HCT116 (cell line): ENCODE measurements at regions not wholly inside any gene's neighbourhood (a gene's known extent, or its start where the extent isn't known, plus 50 kb on each side); places are given as distances from the start of the nearest gene placed in this dataset.

ENCODE experiments used
- ATAC-seq: fragments of 200-7000 bp; cut with Tn5 transposase; 2 replicates; pipeline ENCODE4 v1.9.1; 2020; ENCODE audit warnings: mild to moderate bottlenecking, moderate library complexity
- BruUV-seq: library from RNA; stranded (reverse); fragments of 400-500 nt; replicated peaks from 2 replicates; lab custom pipeline; 2021; lab: Mats Ljungman, UMichigan
- CTCF ChIA-PET: fragments of 300-600 bp; sonication (Branson Sonifier 250); formaldehyde crosslinking; loops from one replicate; lab custom pipeline; 2021; ENCODE audit warnings: antibody characterized with exemption; lab: Charles Lee
- POLR2A ChIA-PET: fragments of 300-600, 350-600 bp; sonication (Branson Sonifier 250); formaldehyde crosslinking; loops from one replicate; lab custom pipeline; 2021; ENCODE audit warnings: antibody characterized with exemption; lab: Charles Lee
- RAD21 ChIA-PET, 2 experiments: fragments of 300-600 bp; sonication (Branson Sonifier 250); formaldehyde crosslinking; loops; one replicate each; lab custom pipeline; 2023; ENCODE audit warnings: low total read pairs in 2 of 2; ENCODE audit not compliant: uncharacterized antibody in 2 of 2, unreplicated experiment in 2 of 2, low non-redundant PET in 1 of 2; lab: Charles Lee
- DNase-seq: peaks from one replicate; pipeline ENCODE4 v3.0.0-alpha.2; 2010; ENCODE audit warnings: low read depth, low spot score
- H2AFZ ChIP-seq: fragments of 200-600 bp; shearing (Covaris generic), sonication (generic); 2 replicates; pipeline ENCODE4 v1.6.1; 2017; ENCODE audit warnings: low read depth, mixed run types, mixed read lengths, antibody characterized with exemption, low read length; ENCODE audit not compliant: poor library complexity, severe bottlenecking
- H3K27ac ChIP-seq: 2 replicates; pipeline ENCODE4 v1.5.1; 2012; ENCODE audit warnings: low read depth, low read length
- H3K27me3 ChIP-seq: fragments of 200-600 bp; sonication (generic); 2 replicates; pipeline ENCODE4 v1.6.1; 2016; ENCODE audit warnings: mixed run types, low read length, mixed read lengths; ENCODE audit not compliant: insufficient read depth
- H3K36me3 ChIP-seq, 2 experiments: fragments of 200-500 bp in 1 of 2; fragments of 200-600 bp in 1 of 2; sonication (Bioruptor generic) in 1 of 2; sonication (generic) in 1 of 2; 2 replicates each; pipeline versions ENCODE4 v1.5.1 to v1.6.1; 2014 to 2016; ENCODE audit warnings: low read length in 2 of 2, inconsistent platforms in 1 of 2, mixed read lengths in 1 of 2, mixed run types in 1 of 2; ENCODE audit not compliant: insufficient read depth in 2 of 2, control insufficient read depth in 1 of 2
- H3K4me1 ChIP-seq, 2 experiments: fragments of 200-600 bp in 1 of 2; sonication (generic) in 1 of 2; 2 replicates each; pipeline versions ENCODE4 v1.5.1 to v1.6.1; 2012 to 2017; ENCODE audit warnings: low read length in 2 of 2, inconsistent platforms in 1 of 2, mild to moderate bottlenecking in 1 of 2, mixed read lengths in 1 of 2, mixed run types in 1 of 2, moderate library complexity in 1 of 2; ENCODE audit not compliant: insufficient read depth in 2 of 2, control insufficient read depth in 1 of 2
- H3K4me2 ChIP-seq: fragments of 200-600 bp; sonication (generic); 2 replicates; pipeline ENCODE4 v1.6.1; 2017; ENCODE audit warnings: mixed run types, low read length, mixed read lengths
- H3K4me3 ChIP-seq, 2 experiments: fragments of 200-600 bp in 1 of 2; sonication (generic) in 1 of 2; replicated peaks in 1 of 2; 2 replicates each; pipeline ENCODE4 v1.5.1; 2011 to 2016; ENCODE audit warnings: low read length in 2 of 2, control low read depth in 1 of 2, low read depth in 1 of 2, mild to moderate bottlenecking in 1 of 2, mixed read lengths in 1 of 2, mixed run types in 1 of 2
- H3K79me2 ChIP-seq: fragments of 200-600 bp; sonication (generic); 2 replicates; pipeline ENCODE4 v1.6.1; 2017; ENCODE audit warnings: mild to moderate bottlenecking, mixed run types, low read length, moderate library complexity, mixed read lengths; ENCODE audit not compliant: insufficient read depth
- H3K9ac ChIP-seq: fragments of 200-600 bp; sonication (generic); 2 replicates; pipeline ENCODE4 v1.6.1; 2016; ENCODE audit warnings: low read length, mixed read lengths
- H3K9me2 ChIP-seq: fragments of 200-600 bp; sonication (generic), shearing (Covaris generic); 2 replicates; pipeline ENCODE4 v1.6.1; 2017; ENCODE audit warnings: mixed run types, mild to moderate bottlenecking, moderate library complexity; ENCODE audit not compliant: insufficient read depth
- H3K9me3 ChIP-seq, 2 experiments: fragments of 200-500 bp in 1 of 2; fragments of 200-600 bp in 1 of 2; sonication (Bioruptor generic) in 1 of 2; sonication (generic) in 1 of 2; 2 replicates each; pipeline ENCODE4 v1.6.1; 2014 to 2017; ENCODE audit warnings: low read length in 2 of 2, mixed read lengths in 2 of 2, inconsistent platforms in 1 of 2, low read depth in 1 of 2, mild to moderate bottlenecking in 1 of 2, mixed run types in 1 of 2, moderate library complexity in 1 of 2; ENCODE audit not compliant: control insufficient read depth in 1 of 2, insufficient read depth in 1 of 2
- H4K20me1 ChIP-seq: fragments of 200-600 bp; sonication (generic), shearing (Covaris generic); 2 replicates; pipeline ENCODE4 v1.6.1; 2017; ENCODE audit warnings: mixed run types, mild to moderate bottlenecking, moderate library complexity; ENCODE audit not compliant: insufficient read depth
- CBX3 ChIP-seq: IDR thresholded peaks from 2 replicates; pipeline ENCODE4 v1.6.1; 2012; ENCODE audit warnings: low read depth
- CEBPB ChIP-seq: IDR thresholded peaks from 2 replicates; pipeline ENCODE4 v1.6.1; 2012; ENCODE audit warnings: low read depth
- JUND ChIP-seq: IDR thresholded peaks from 2 replicates; pipeline ENCODE4 v1.6.1; 2012
- POLR2A ChIP-seq: IDR thresholded peaks from 2 replicates; pipeline ENCODE4 v1.7.0; 2011; ENCODE audit warnings: borderline replicate concordance; ENCODE audit not compliant: insufficient read depth, insufficient read length; ENCODE audit errors: extremely low read depth
- POLR2AphosphoS5 ChIP-seq: IDR thresholded peaks from 2 replicates; pipeline ENCODE4 v1.6.1; 2011; ENCODE audit warnings: mild to moderate bottlenecking, low read depth, low read length, moderate library complexity
- RAD21 ChIP-seq: IDR thresholded peaks from 2 replicates; pipeline ENCODE4 v1.6.1; 2012; ENCODE audit warnings: low read depth, mild to moderate bottlenecking
- SRF ChIP-seq: IDR thresholded peaks from 2 replicates; pipeline ENCODE4 v1.6.1; 2012; ENCODE audit warnings: low read depth
- YY1 ChIP-seq: IDR thresholded peaks from 2 replicates; pipeline ENCODE4 v1.6.1; 2011; ENCODE audit warnings: low read length, low read depth, moderate library complexity, mild to moderate bottlenecking; ENCODE audit not compliant: insufficient replicate concordance; ENCODE audit errors: extremely low read depth
- ZNF274 ChIP-seq: fragments of 200-500 bp; sonication (Bioruptor generic); IDR thresholded peaks from 2 replicates; pipeline ENCODE4 v1.6.1; 2014; ENCODE audit warnings: mild to moderate bottlenecking, low read depth, low read length, inconsistent platforms
- intact Hi-C: fragments of 100-400 bp; cut with micrococcal nuclease; formaldehyde crosslinking; loops from 2 replicates; pipeline ENCODE4 v1.10.0; 2022
- TF ChIP-seq, protein P1 (sequence below), 3 experiments: fragments of 200-600 bp in 1 of 3; sonication (generic) in 1 of 3; IDR thresholded peaks in 2 of 3; conservative IDR thresholded peaks in 1 of 3; 2 replicates each; pipeline ENCODE4 v1.5.1; 2012 to 2017; ENCODE audit warnings: low read depth in 2 of 3, low read length in 2 of 3, antibody characterized with exemption in 1 of 3, borderline replicate concordance in 1 of 3, control low read depth in 1 of 3, mild to moderate bottlenecking in 1 of 3, mixed read lengths in 1 of 3, mixed run types in 1 of 3, moderate library complexity in 1 of 3; ENCODE audit not compliant: insufficient read depth in 1 of 3
- TF ChIP-seq, protein P2 (sequence below): IDR thresholded peaks from 2 replicates; pipeline ENCODE4 v1.6.1; 2012; ENCODE audit warnings: low read depth
- TF ChIP-seq, protein P3 (sequence below): IDR thresholded peaks from 2 replicates; pipeline ENCODE4 v1.6.1; 2012
- TF ChIP-seq, protein P4 (sequence below): IDR thresholded peaks from 2 replicates; pipeline ENCODE4 v1.6.1; 2011; ENCODE audit warnings: mild to moderate bottlenecking, low read length, moderate library complexity; ENCODE audit not compliant: insufficient replicate concordance; ENCODE audit errors: extremely low read depth

DNA sequence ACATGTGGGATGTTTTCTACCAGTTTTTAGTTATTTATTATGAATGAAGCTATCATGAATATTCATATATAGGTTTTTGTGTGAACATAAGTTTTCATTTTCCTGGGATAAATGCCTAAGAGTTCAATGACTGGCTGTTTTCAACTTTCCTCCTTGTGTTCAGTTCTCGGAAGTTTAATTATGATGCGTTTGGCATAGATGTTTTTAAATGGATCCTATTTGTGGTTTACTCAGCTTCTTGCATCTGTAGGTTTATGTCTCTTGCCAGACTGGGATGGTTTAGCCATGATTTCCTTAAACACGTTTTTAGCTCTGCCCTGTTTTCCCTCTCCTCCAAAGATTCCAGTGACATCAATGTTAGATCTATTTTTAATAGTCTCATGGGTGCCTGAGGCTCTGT is 411.1 kb upstream of the CDH4 start:
- Histone ChIP-seq H3K4me3 (no peak overlapping the region), H3K4me2 (no peak overlapping the region)

DNA sequence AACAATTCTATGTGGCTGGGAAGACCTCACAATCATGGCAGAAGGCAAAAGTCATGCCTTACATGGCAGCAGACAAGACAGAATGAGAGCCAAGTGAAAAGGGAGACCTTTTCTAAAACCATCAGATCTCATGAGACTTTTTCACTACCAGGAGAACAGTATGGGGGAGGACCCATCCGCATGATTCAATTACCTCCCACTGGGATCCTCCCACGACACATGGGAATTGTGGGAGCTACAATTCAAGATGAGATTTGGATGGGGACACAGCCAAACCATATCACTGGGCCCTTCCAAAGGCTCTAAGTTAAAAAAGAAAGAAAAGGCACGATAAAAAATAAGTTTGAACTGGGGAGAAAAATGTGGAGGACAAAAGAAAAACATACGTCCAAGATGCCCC is 406.9 kb upstream of the CDH4 start:
- Histone ChIP-seq H2AFZ (no peak overlapping the region), H3K36me3 (no peaks in the 10 kb centered on the region), H4K20me1 (no peaks in the 10 kb centered on the region), H3K9ac (no peak overlapping the region), H3K79me2 (no peaks in the 10 kb centered on the region), H3K9me3 (peaks cover 17 to 29% of the 10 kb centered on the region in 2 experiments; a peak in 2 of 4 replicates), H3K4me3 (no peak overlapping the region), H3K27ac (no peak overlapping the region), H3K4me2 (no peak overlapping the region), H3K4me1 (no peaks in the 10 kb centered on the region), H3K9me2 (no peaks in the 10 kb centered on the region), H3K27me3 (no peaks in the 10 kb centered on the region)
- DNase-seq = no peak
- ChIA-PET POLR2A (no interaction called here), CTCF (no interaction called here), RAD21 (no interaction called here)
- ATAC-seq = no peak
- no TSS peak for BruUV-seq
- intact Hi-C loops = no loop called here
- TF ChIP-seq YY1 = no peak
- TF ChIP-seq, protein P1, sequence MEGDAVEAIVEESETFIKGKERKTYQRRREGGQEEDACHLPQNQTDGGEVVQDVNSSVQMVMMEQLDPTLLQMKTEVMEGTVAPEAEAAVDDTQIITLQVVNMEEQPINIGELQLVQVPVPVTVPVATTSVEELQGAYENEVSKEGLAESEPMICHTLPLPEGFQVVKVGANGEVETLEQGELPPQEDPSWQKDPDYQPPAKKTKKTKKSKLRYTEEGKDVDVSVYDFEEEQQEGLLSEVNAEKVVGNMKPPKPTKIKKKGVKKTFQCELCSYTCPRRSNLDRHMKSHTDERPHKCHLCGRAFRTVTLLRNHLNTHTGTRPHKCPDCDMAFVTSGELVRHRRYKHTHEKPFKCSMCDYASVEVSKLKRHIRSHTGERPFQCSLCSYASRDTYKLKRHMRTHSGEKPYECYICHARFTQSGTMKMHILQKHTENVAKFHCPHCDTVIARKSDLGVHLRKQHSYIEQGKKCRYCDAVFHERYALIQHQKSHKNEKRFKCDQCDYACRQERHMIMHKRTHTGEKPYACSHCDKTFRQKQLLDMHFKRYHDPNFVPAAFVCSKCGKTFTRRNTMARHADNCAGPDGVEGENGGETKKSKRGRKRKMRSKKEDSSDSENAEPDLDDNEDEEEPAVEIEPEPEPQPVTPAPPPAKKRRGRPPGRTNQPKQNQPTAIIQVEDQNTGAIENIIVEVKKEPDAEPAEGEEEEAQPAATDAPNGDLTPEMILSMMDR (IDR thresholded peaks at IDR 0.05 in 2 of 3, conservative IDR thresholded peaks at IDR 0.05 in 1 of 3; ENCODE audit: borderline replicate concordance in 1 of 3, insufficient read depth in 1 of 3, low read depth in 2 of 3, low read length in 2 of 3) = no peak
- TF ChIP-seq ZNF274 = no peak
- no peak for TF ChIP-seq POLR2AphosphoS5
- TF ChIP-seq SRF = no peak
- TF ChIP-seq CEBPB = no peak
- TF ChIP-seq, protein P2, sequence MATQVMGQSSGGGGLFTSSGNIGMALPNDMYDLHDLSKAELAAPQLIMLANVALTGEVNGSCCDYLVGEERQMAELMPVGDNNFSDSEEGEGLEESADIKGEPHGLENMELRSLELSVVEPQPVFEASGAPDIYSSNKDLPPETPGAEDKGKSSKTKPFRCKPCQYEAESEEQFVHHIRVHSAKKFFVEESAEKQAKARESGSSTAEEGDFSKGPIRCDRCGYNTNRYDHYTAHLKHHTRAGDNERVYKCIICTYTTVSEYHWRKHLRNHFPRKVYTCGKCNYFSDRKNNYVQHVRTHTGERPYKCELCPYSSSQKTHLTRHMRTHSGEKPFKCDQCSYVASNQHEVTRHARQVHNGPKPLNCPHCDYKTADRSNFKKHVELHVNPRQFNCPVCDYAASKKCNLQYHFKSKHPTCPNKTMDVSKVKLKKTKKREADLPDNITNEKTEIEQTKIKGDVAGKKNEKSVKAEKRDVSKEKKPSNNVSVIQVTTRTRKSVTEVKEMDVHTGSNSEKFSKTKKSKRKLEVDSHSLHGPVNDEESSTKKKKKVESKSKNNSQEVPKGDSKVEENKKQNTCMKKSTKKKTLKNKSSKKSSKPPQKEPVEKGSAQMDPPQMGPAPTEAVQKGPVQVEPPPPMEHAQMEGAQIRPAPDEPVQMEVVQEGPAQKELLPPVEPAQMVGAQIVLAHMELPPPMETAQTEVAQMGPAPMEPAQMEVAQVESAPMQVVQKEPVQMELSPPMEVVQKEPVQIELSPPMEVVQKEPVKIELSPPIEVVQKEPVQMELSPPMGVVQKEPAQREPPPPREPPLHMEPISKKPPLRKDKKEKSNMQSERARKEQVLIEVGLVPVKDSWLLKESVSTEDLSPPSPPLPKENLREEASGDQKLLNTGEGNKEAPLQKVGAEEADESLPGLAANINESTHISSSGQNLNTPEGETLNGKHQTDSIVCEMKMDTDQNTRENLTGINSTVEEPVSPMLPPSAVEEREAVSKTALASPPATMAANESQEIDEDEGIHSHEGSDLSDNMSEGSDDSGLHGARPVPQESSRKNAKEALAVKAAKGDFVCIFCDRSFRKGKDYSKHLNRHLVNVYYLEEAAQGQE = no peak
- TF ChIP-seq, protein P3, sequence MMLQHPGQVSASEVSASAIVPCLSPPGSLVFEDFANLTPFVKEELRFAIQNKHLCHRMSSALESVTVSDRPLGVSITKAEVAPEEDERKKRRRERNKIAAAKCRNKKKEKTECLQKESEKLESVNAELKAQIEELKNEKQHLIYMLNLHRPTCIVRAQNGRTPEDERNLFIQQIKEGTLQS = no peak
- TF ChIP-seq RAD21 = no peak
- TF ChIP-seq, protein P4, sequence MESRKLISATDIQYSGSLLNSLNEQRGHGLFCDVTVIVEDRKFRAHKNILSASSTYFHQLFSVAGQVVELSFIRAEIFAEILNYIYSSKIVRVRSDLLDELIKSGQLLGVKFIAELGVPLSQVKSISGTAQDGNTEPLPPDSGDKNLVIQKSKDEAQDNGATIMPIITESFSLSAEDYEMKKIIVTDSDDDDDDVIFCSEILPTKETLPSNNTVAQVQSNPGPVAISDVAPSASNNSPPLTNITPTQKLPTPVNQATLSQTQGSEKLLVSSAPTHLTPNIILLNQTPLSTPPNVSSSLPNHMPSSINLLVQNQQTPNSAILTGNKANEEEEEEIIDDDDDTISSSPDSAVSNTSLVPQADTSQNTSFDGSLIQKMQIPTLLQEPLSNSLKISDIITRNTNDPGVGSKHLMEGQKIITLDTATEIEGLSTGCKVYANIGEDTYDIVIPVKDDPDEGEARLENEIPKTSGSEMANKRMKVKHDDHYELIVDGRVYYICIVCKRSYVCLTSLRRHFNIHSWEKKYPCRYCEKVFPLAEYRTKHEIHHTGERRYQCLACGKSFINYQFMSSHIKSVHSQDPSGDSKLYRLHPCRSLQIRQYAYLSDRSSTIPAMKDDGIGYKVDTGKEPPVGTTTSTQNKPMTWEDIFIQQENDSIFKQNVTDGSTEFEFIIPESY = no peak
- TF ChIP-seq POLR2A = no peak
- TF ChIP-seq JUND = no peak
- no peak for TF ChIP-seq CBX3

More for the DNA sequence above, 411.1 kb upstream of the CDH4 start:
- H3K36me3 ChIP-seq = no peaks in the 10 kb centered on the region
- H3K9ac ChIP-seq = no peak overlapping the region
- intact Hi-C loops = no loop called here
- DNase-seq = no peak
- H3K9me2 ChIP-seq = no peaks in the 10 kb centered on the region
- TF ChIP-seq POLR2AphosphoS5 = no peak
- TF ChIP-seq, all 23 proteins: peak for 0
- RAD21 ChIA-PET = no interaction called here
- Histone ChIP-seq H3K4me1 (no peaks in the 10 kb centered on the region), H2AFZ (no peak overlapping the region), H3K79me2 (no peaks in the 10 kb centered on the region), H3K27ac (no peak overlapping the region), H3K9me3 (peaks cover 16 to 17% of the 10 kb centered on the region in 2 experiments; a peak in 2 of 4 replicates), H4K20me1 (no peaks in the 10 kb centered on the region), H3K27me3 (no peaks in the 10 kb centered on the region)
- BruUV-seq = no TSS peak
- no peak for ATAC-seq
- CTCF ChIA-PET = no interaction called here
- POLR2A ChIA-PET = no interaction called here
